ENCODE measurements at regions not wholly inside any gene's neighbourhood (a gene's known extent, or its start where the extent isn't known, plus 50 kb on each side); places are given as distances from the start of the nearest gene placed in this dataset.

DNA sequence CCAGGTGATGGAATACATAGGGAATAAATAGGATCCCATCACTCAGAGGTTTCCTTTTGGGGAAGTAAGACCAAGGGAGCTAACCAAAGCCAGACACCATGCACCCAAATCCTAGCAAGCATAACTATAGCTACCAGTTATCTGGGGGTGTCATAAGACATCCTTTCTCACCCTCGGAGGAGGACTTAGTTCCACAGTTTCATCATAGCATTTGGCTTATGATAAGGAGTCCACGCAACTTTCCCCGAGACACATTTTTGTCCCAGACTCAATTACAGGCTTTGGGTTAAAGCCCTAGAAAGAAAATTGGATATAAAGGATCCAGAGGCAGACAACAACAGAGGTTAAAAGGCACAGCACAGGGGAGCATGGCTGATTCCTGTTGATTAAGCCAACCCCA lies 442.9 kb downstream of the HTR7 start:
- DNase-seq (ENCODE audit: low spot score) = no peak
- no peaks in the 10 kb centered on the region for H3K27me3 ChIP-seq (ENCODE audit: control insufficient read depth in 4 of 4, insufficient read depth in 4 of 4, low read length in 3 of 4)
- H3K4me1 ChIP-seq (ENCODE audit: control insufficient read depth in 4 of 4, insufficient read depth in 4 of 4, low read length in 3 of 4) = peaks cover 2 to 6% (median 4%) of the 10 kb centered on the region in 4 donors
- peaks cover 0 to 7% (median 0%) of the 10 kb centered on the region in 4 donors for H3K9me3 ChIP-seq (ENCODE audit: control insufficient read depth in 4 of 4, low read length in 3 of 4)
- H3K4me3 ChIP-seq (ENCODE audit: low read depth in 1 of 3, low read length in 3 of 3) = no peak overlapping the region
- TF ChIP-seq FOXA2 (IDR thresholded peaks at IDR 0.05) (no peak), EGR1 (IDR thresholded peaks at IDR 0.05; ENCODE audit: low read depth in 2 of 2) (no peak), NR2F2 (IDR thresholded peaks at IDR 0.05) (no peak), YY1 (IDR thresholded peaks at IDR 0.05) (no peak), GABPA (IDR thresholded peaks at IDR 0.05 in 1 of 2, conservative IDR thresholded peaks at IDR 0.05 in 1 of 2) (no peak)
- TF ChIP-seq, protein P1, sequence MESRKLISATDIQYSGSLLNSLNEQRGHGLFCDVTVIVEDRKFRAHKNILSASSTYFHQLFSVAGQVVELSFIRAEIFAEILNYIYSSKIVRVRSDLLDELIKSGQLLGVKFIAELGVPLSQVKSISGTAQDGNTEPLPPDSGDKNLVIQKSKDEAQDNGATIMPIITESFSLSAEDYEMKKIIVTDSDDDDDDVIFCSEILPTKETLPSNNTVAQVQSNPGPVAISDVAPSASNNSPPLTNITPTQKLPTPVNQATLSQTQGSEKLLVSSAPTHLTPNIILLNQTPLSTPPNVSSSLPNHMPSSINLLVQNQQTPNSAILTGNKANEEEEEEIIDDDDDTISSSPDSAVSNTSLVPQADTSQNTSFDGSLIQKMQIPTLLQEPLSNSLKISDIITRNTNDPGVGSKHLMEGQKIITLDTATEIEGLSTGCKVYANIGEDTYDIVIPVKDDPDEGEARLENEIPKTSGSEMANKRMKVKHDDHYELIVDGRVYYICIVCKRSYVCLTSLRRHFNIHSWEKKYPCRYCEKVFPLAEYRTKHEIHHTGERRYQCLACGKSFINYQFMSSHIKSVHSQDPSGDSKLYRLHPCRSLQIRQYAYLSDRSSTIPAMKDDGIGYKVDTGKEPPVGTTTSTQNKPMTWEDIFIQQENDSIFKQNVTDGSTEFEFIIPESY (IDR thresholded peaks at IDR 0.05) = no peak
- TF ChIP-seq, protein P2, sequence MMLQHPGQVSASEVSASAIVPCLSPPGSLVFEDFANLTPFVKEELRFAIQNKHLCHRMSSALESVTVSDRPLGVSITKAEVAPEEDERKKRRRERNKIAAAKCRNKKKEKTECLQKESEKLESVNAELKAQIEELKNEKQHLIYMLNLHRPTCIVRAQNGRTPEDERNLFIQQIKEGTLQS (IDR thresholded peaks at IDR 0.05) = no peak
- no peak overlapping the region for H3K27ac ChIP-seq (ENCODE audit: low read depth in 1 of 2, low read length in 2 of 2)
- H3K9ac ChIP-seq (ENCODE audit: low read depth in 1 of 2, low read length in 2 of 2) = no peak overlapping the region
- no peaks in the 10 kb centered on the region for H3K36me3 ChIP-seq (ENCODE audit: control insufficient read depth in 4 of 4, insufficient read depth in 3 of 4, low read depth in 1 of 4, low read length in 3 of 4)
- 73% methylated on average over 3 of the region's 3 CpGs for WGBS

DNA sequence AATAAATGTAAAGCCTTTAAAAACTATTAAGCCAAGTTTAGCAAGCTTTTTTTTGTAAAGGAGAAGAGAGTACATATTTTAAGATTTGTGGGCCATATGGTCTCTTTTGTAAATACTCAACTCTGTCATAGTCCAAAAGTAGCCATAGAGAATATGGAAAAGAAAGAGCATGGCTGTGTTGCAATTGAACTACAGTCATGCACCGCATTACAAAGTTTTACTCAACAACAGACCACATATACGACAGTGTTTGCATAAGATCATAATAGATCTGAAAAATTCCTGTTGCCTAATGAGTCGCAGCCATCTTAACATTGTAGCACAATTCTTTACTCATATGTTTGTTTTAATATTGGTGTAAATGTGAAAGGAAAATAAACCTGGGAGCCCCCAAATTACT lies 440.8 kb downstream of the HTR7 start:
- Histone ChIP-seq H3K4me3 (ENCODE audit: low read depth in 1 of 3, low read length in 3 of 3) (no peak overlapping the region), H3K9me3 (ENCODE audit: control insufficient read depth in 4 of 4, low read length in 3 of 4) (no peaks in the 10 kb centered on the region), H3K27ac (ENCODE audit: low read depth in 1 of 2, low read length in 2 of 2) (no peak overlapping the region), H3K27me3 (ENCODE audit: control insufficient read depth in 4 of 4, insufficient read depth in 4 of 4, low read length in 3 of 4) (no peaks in the 10 kb centered on the region), H3K9ac (ENCODE audit: low read depth in 1 of 2, low read length in 2 of 2) (no peak overlapping the region), H3K4me1 (ENCODE audit: control insufficient read depth in 4 of 4, insufficient read depth in 4 of 4, low read length in 3 of 4) (peaks cover 2 to 6% (median 4%) of the 10 kb centered on the region in 4 donors), H3K36me3 (ENCODE audit: control insufficient read depth in 4 of 4, insufficient read depth in 3 of 4, low read depth in 1 of 4, low read length in 3 of 4) (no peaks in the 10 kb centered on the region)
- no peak for DNase-seq (ENCODE audit: low spot score)
- TF ChIP-seq HNF4A (conservative IDR thresholded peaks at IDR 0.05) = no peak
- no peak for TF ChIP-seq HNF4G (IDR thresholded peaks at IDR 0.05)
- TF ChIP-seq, protein P3, sequence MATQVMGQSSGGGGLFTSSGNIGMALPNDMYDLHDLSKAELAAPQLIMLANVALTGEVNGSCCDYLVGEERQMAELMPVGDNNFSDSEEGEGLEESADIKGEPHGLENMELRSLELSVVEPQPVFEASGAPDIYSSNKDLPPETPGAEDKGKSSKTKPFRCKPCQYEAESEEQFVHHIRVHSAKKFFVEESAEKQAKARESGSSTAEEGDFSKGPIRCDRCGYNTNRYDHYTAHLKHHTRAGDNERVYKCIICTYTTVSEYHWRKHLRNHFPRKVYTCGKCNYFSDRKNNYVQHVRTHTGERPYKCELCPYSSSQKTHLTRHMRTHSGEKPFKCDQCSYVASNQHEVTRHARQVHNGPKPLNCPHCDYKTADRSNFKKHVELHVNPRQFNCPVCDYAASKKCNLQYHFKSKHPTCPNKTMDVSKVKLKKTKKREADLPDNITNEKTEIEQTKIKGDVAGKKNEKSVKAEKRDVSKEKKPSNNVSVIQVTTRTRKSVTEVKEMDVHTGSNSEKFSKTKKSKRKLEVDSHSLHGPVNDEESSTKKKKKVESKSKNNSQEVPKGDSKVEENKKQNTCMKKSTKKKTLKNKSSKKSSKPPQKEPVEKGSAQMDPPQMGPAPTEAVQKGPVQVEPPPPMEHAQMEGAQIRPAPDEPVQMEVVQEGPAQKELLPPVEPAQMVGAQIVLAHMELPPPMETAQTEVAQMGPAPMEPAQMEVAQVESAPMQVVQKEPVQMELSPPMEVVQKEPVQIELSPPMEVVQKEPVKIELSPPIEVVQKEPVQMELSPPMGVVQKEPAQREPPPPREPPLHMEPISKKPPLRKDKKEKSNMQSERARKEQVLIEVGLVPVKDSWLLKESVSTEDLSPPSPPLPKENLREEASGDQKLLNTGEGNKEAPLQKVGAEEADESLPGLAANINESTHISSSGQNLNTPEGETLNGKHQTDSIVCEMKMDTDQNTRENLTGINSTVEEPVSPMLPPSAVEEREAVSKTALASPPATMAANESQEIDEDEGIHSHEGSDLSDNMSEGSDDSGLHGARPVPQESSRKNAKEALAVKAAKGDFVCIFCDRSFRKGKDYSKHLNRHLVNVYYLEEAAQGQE (IDR thresholded peaks at IDR 0.05) = no peak
- TF ChIP-seq JUND (IDR thresholded peaks at IDR 0.05) = no peak
- TF ChIP-seq YY1 (IDR thresholded peaks at IDR 0.05) = no peak
- TF ChIP-seq FOXA2 (IDR thresholded peaks at IDR 0.05) = no peak
- no peak for TF ChIP-seq EGR1 (IDR thresholded peaks at IDR 0.05; ENCODE audit: low read depth in 2 of 2)
- no peak for TF ChIP-seq SP1 (IDR thresholded peaks at IDR 0.05)
- TF ChIP-seq, protein P4, sequence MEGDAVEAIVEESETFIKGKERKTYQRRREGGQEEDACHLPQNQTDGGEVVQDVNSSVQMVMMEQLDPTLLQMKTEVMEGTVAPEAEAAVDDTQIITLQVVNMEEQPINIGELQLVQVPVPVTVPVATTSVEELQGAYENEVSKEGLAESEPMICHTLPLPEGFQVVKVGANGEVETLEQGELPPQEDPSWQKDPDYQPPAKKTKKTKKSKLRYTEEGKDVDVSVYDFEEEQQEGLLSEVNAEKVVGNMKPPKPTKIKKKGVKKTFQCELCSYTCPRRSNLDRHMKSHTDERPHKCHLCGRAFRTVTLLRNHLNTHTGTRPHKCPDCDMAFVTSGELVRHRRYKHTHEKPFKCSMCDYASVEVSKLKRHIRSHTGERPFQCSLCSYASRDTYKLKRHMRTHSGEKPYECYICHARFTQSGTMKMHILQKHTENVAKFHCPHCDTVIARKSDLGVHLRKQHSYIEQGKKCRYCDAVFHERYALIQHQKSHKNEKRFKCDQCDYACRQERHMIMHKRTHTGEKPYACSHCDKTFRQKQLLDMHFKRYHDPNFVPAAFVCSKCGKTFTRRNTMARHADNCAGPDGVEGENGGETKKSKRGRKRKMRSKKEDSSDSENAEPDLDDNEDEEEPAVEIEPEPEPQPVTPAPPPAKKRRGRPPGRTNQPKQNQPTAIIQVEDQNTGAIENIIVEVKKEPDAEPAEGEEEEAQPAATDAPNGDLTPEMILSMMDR (IDR thresholded peaks at IDR 0.05; ENCODE audit: low read depth, low read length, missing input control) = no peak
- TF ChIP-seq, protein P1 (IDR thresholded peaks at IDR 0.05) = no peak
- TF ChIP-seq, protein P2 (IDR thresholded peaks at IDR 0.05) = no peak
- TF ChIP-seq RAD21 (IDR thresholded peaks at IDR 0.05) = no peak
- no peak for TF ChIP-seq NR2F2 (IDR thresholded peaks at IDR 0.05)
- no peak for TF ChIP-seq TAF1 (conservative IDR thresholded peaks at IDR 0.05)
- TF ChIP-seq RXRA (IDR thresholded peaks at IDR 0.05) = no peak
- no peak for TF ChIP-seq FOXA1 (IDR thresholded peaks at IDR 0.05)
- no peak for TF ChIP-seq GABPA (IDR thresholded peaks at IDR 0.05 in 1 of 2, conservative IDR thresholded peaks at IDR 0.05 in 1 of 2)
- TF ChIP-seq, protein P5, sequence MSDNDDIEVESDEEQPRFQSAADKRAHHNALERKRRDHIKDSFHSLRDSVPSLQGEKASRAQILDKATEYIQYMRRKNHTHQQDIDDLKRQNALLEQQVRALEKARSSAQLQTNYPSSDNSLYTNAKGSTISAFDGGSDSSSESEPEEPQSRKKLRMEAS (IDR thresholded peaks at IDR 0.05) = no peak
- WGBS = 49% methylated on average over 3 of the region's 3 CpGs
